ENCODE measurements at regions not wholly inside any gene's neighbourhood (a gene's known extent, or its start where the extent isn't known, plus 50 kb on each side); places are given as distances from the start of the nearest gene placed in this dataset.

GRCh38 chr9:89939181-89939580, 334.4 kb downstream of the GADD45G start:
- no peak overlapping the region for H3K4me3 ChIP-seq
- 71 to 74% methylated on average over 5 to 6 of the region's 6 CpGs for WGBS, 2 donors (ENCODE audit: low coverage in 1 of 2)
- no peaks in the 10 kb centered on the region for H3K36me3 ChIP-seq
- H3K9me3 ChIP-seq: no peaks in the 10 kb centered on the region
- peaks cover 11 to 61% (median 28%) of the 10 kb centered on the region in 3 donors for H3K4me1 ChIP-seq
- ATAC-seq: no peak
- no peak overlapping the region for H3K27ac ChIP-seq
- no peaks in the 10 kb centered on the region for H3K27me3 ChIP-seq
- no peak for TF ChIP-seq POLR2A (IDR thresholded peaks at IDR 0.05)
- TF ChIP-seq EP300 (IDR thresholded peaks at IDR 0.05): no peak
- TF ChIP-seq, protein P1, sequence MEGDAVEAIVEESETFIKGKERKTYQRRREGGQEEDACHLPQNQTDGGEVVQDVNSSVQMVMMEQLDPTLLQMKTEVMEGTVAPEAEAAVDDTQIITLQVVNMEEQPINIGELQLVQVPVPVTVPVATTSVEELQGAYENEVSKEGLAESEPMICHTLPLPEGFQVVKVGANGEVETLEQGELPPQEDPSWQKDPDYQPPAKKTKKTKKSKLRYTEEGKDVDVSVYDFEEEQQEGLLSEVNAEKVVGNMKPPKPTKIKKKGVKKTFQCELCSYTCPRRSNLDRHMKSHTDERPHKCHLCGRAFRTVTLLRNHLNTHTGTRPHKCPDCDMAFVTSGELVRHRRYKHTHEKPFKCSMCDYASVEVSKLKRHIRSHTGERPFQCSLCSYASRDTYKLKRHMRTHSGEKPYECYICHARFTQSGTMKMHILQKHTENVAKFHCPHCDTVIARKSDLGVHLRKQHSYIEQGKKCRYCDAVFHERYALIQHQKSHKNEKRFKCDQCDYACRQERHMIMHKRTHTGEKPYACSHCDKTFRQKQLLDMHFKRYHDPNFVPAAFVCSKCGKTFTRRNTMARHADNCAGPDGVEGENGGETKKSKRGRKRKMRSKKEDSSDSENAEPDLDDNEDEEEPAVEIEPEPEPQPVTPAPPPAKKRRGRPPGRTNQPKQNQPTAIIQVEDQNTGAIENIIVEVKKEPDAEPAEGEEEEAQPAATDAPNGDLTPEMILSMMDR (IDR thresholded peaks at IDR 0.05): no peak
- TF ChIP-seq POLR2AphosphoS5 (IDR thresholded peaks at IDR 0.05): no peak

DNA sequence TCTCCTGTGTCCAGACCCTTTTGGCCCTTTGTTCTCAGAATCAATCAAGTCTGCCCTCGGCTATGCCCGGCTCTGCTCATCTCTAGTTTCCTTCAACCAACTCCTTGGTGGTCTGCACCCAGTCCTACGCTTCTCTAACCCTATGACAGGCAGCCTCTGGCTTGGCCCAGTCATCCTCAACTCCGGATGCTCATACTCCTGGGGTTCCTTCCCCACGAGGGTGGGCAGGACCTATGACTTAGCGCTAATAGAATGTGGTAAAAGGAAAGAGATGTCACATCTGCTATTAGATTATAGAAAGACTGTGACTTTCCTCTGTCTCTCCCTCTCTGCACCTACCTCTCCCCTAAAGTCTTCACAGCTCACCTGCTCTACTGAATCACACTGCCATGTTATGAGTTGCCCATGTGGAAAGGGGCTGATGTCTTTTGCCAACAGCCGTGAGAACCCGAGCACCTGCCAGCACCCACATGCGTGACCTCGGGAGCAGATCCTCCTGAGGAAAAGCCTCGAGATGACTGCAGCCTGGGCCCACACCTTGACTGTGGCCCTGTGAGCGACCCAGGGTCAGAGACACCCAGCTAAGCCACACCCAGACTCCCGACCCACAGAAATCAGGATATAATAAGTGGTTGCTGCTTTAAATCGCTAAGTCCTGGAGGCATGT, 334.9 kb downstream of the GADD45G start:
- 78 to 90% methylated on average over 5 to 7 of the region's 14 CpGs for WGBS, 2 donors (ENCODE audit: low coverage in 1 of 2)
- no peak overlapping the region for H3K27ac ChIP-seq
- H3K9me3 ChIP-seq: no peaks in the 10 kb centered on the region
- peaks cover 11 to 61% (median 31%) of the 10 kb centered on the region in 3 donors for H3K4me1 ChIP-seq
- H3K36me3 ChIP-seq: no peaks in the 10 kb centered on the region
- no peak for ATAC-seq
- no peak for TF ChIP-seq POLR2AphosphoS5 (IDR thresholded peaks at IDR 0.05)
- TF ChIP-seq EP300 (IDR thresholded peaks at IDR 0.05): no peak
- TF ChIP-seq, protein P1 (IDR thresholded peaks at IDR 0.05): no peak
- TF ChIP-seq POLR2A (IDR thresholded peaks at IDR 0.05): no peak
- H3K4me3 ChIP-seq: no peak overlapping the region
- no peaks in the 10 kb centered on the region for H3K27me3 ChIP-seq

DNA sequence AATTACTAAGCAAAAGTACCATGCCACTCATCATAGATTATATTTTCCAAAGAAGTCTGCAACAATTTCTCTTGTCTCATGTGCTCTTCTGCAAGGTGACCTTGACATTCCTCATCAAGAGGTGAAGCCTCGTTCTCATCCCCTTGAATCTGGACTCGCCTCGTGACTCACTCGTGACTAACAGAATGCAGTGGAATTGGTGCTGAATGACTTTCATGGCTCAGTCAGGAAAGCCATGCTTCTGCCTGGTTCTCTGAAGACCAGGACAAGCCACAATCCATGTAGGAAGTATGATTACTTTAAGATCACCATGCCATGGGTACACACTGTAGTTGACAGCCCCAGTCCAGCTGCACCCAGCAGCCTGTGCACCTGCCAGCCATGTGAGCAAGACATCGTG, 335.8 kb downstream of the GADD45G start:
- Histone ChIP-seq H3K4me3 (no peak overlapping the region), H3K27ac (peak overlapping the region in 2 of 4 donors; percentile 77 to 81), H3K27me3 (no peaks in the 10 kb centered on the region), H3K36me3 (no peaks in the 10 kb centered on the region), H3K4me1 (peaks cover 7 to 54% (median 25%) of the 10 kb centered on the region in 3 donors), H3K9me3 (no peaks in the 10 kb centered on the region)
- TF ChIP-seq POLR2A (IDR thresholded peaks at IDR 0.05): no peak
- no peak for TF ChIP-seq POLR2AphosphoS5 (IDR thresholded peaks at IDR 0.05)
- TF ChIP-seq, protein P1 (IDR thresholded peaks at IDR 0.05): no peak
- TF ChIP-seq EP300 (IDR thresholded peaks at IDR 0.05): no peak
- WGBS, 2 donors (ENCODE audit: low coverage in 1 of 2): 53 to 70% methylated on average over 2 to 4 of the region's 5 CpGs
- ATAC-seq: no peak

GRCh38 chr9:89941875-89942274, 337.1 kb downstream of the GADD45G start:
- TF ChIP-seq POLR2A (IDR thresholded peaks at IDR 0.05) (no peak), EP300 (IDR thresholded peaks at IDR 0.05) (peak; percentile 8), POLR2AphosphoS5 (IDR thresholded peaks at IDR 0.05) (peak; percentile 99)
- TF ChIP-seq, protein P1 (IDR thresholded peaks at IDR 0.05): no peak
- Histone ChIP-seq H3K27ac (peak overlapping the region in 3 of 4 donors; percentile 77 to 81 (median 79)), H3K9me3 (no peaks in the 10 kb centered on the region), H3K4me1 (peaks cover 5 to 55% (median 20%) of the 10 kb centered on the region in 3 donors), H3K36me3 (no peaks in the 10 kb centered on the region), H3K4me3 (no peak overlapping the region), H3K27me3 (no peaks in the 10 kb centered on the region)
- WGBS, 2 donors (ENCODE audit: low coverage in 1 of 2): 8 to 11% methylated on average over 2 of the region's 2 CpGs
- peak; percentile 95 for ATAC-seq

DNA sequence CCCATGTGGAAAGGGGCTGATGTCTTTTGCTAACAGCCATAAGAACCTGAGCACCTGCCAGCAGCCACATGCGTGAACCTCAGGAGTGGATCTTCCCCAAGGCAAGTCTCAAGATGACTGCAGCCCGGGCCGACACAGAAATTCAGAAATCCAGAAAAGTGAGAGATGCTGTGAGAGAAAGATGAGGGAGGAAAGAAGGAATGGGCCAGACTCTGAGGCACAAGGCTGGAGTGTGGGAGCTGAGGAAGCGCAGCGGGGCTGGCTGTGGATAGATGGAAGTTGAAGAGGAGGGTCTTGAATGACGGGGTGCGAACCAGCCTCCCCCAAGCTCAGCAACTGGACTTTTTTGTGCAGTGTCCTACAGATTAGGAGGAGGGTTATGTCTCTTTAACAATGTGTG, 337.8 kb downstream of the GADD45G start:
- WGBS, 2 donors (ENCODE audit: low coverage in 1 of 2): 94 to 98% methylated on average over 3 to 6 of the region's 7 CpGs
- no peak for ATAC-seq
- no peaks in the 10 kb centered on the region for H3K9me3 ChIP-seq
- H3K27me3 ChIP-seq: no peaks in the 10 kb centered on the region
- H3K4me1 ChIP-seq: peaks cover 5 to 59% (median 20%) of the 10 kb centered on the region in 3 donors
- no peak for TF ChIP-seq EP300 (IDR thresholded peaks at IDR 0.05)
- no peak for TF ChIP-seq POLR2AphosphoS5 (IDR thresholded peaks at IDR 0.05)
- no peak for TF ChIP-seq POLR2A (IDR thresholded peaks at IDR 0.05)
- TF ChIP-seq, protein P1 (IDR thresholded peaks at IDR 0.05): no peak
- H3K4me3 ChIP-seq: no peak overlapping the region
- no peaks in the 10 kb centered on the region for H3K36me3 ChIP-seq
- H3K27ac ChIP-seq: peak overlapping the region in 3 of 4 donors; percentile 77 to 81 (median 79)

Measured in gastroesophageal sphincter (tissue), 4 donors.